Stimulated activated CD4-positive, alpha-beta T cell treated with anti-CD3 and anti-CD28 coated beads, Interleukin-12 subunit alpha, Interleukin-12 subunit beta, amount 100 ng/mL, for 24 hours (primary cell): ENCODE measurements at regions not wholly inside any gene's neighbourhood (a gene's known extent, or its start where the extent isn't known, plus 50 kb on each side); places are given as distances from the start of the nearest gene placed in this dataset.

Experiments used
- DNase-seq, 2 experiments: peaks; one replicate each; pipeline ENCODE4 v3.0.0-alpha.2; 2020; ENCODE audit warnings: low read depth in 2 of 2

- no peak for DNase-seq
These were observed 347.0 kb upstream of the SLC30A5 start for GRCh38 chr5:68746643-68747420.

GRCh38 chr5:68747521-68747920 lies 346.3 kb upstream of the SLC30A5 start:
- no peak for DNase-seq

- no peak for DNase-seq
These were observed 345.7 kb upstream of the SLC30A5 start for GRCh38 chr5:68748101-68748500.

GRCh38 chr5:68749077-68749476 lies 344.7 kb upstream of the SLC30A5 start:
- no peak for DNase-seq

GRCh38 chr5:68749631-68750030 lies 344.2 kb upstream of the SLC30A5 start:
- DNase-seq: no peak

- DNase-seq: no peak
These were observed 342.2 kb upstream of the SLC30A5 start for GRCh38 chr5:68751661-68752060.

GRCh38 chr5:68754536-68754935 lies 339.3 kb upstream of the SLC30A5 start:
- no peak for DNase-seq

GRCh38 chr5:68755293-68755692 lies 338.5 kb upstream of the SLC30A5 start:
- DNase-seq: no peak

- DNase-seq: no peak
These were observed 336.8 kb upstream of the SLC30A5 start for GRCh38 chr5:68757006-68757405.

GRCh38 chr5:68757626-68758212 lies 336.1 kb upstream of the SLC30A5 start:
- no peak for DNase-seq

GRCh38 chr5:68759593-68759992 lies 334.2 kb upstream of the SLC30A5 start:
- no peak for DNase-seq

GRCh38 chr5:68762201-68762600 lies 331.6 kb upstream of the SLC30A5 start:
- DNase-seq: no peak

- no peak for DNase-seq
These were observed 326.8 kb upstream of the SLC30A5 start for GRCh38 chr5:68766952-68767464.

- no peak for DNase-seq
These were observed 323.3 kb upstream of the SLC30A5 start for GRCh38 chr5:68770551-68770950.

GRCh38 chr5:68771221-68771620 lies 322.6 kb upstream of the SLC30A5 start:
- no peak for DNase-seq

- no peak for DNase-seq
These were observed 322.1 kb upstream of the SLC30A5 start for GRCh38 chr5:68771732-68772131.

GRCh38 chr5:68776381-68776780 lies 317.4 kb upstream of the SLC30A5 start:
- no peak for DNase-seq

GRCh38 chr5:68777135-68777534 lies 316.7 kb upstream of the SLC30A5 start:
- no peak for DNase-seq

GRCh38 chr5:68778484-68778883 lies 315.3 kb upstream of the SLC30A5 start:
- no peak for DNase-seq

GRCh38 chr5:68780299-68780955 lies 313.4 kb upstream of the SLC30A5 start:
- DNase-seq: no peak

GRCh38 chr5:68793074-68793473 lies 300.7 kb upstream of the SLC30A5 start:
- no peak for DNase-seq

GRCh38 chr5:68793993-68794392 lies 299.8 kb upstream of the SLC30A5 start:
- DNase-seq: no peak

- DNase-seq: no peak
These were observed 298.6 kb upstream of the SLC30A5 start for GRCh38 chr5:68795190-68795589.
